Muscle of leg (tissue), 3 donors: ENCODE measurements at regions not wholly inside any gene's neighbourhood (a gene's known extent, or its start where the extent isn't known, plus 50 kb on each side); places are given as distances from the start of the nearest gene placed in this dataset.

Source experiments
- DNase-seq: peaks from one replicate; pipeline ENCODE4 v3.0.0; 2013
- H3K27ac ChIP-seq: one replicate; pipeline ENCODE4 v1.5.1; 2013; ENCODE audit warnings: mild to moderate bottlenecking, low read length, control low read depth
- H3K27me3 ChIP-seq: one replicate; pipeline ENCODE4 v1.6.1; 2013; ENCODE audit warnings: low read length; ENCODE audit not compliant: control insufficient read depth, insufficient read depth
- H3K36me3 ChIP-seq: one replicate; pipeline ENCODE4 v1.6.1; 2013; ENCODE audit warnings: low read length; ENCODE audit not compliant: control insufficient read depth, insufficient read depth
- H3K4me1 ChIP-seq: one replicate; pipeline ENCODE4 v1.6.1; 2013; ENCODE audit warnings: low read length; ENCODE audit not compliant: control insufficient read depth, insufficient read depth
- H3K4me3 ChIP-seq: one replicate; pipeline ENCODE4 v1.5.1; 2013; ENCODE audit warnings: low read length, control low read depth
- H3K9me3 ChIP-seq: replicated peaks from 2 replicates; pipeline ENCODE4 v1.6.1; 2013; ENCODE audit warnings: low read depth, low read length; ENCODE audit not compliant: control insufficient read depth
- WGBS: methylation state at CpG from one replicate; pipeline ENCODE4 v1.1.5; 2013; ENCODE audit warnings: missing lambda C conversion rate; ENCODE audit not compliant: insufficient coverage; 5-methylcytosine and 5-hydroxymethylcytosine counted together

DNA sequence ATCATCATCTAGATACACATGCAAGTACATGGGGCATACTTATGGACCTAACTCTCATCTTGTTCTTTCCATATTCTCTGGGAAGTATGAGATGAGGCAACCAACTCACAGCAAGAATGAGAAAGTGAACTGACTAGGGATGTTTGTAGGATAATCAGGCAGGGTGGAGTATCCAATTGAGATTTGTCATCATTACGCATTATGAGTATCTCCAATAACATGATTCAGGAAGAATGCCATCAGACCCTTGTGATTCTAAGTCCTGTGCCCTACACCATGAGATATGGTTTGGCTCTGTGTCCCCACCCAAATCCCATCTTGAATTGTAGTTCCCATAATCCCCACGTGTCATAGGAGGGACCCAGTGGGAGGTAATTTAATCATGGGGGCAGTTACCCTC is 154.0 kb downstream of the SLC30A10 start:
- Histone ChIP-seq H3K4me1 (no peaks in the 10 kb centered on the region), H3K9me3 (no peaks in the 10 kb centered on the region), H3K36me3 (no peaks in the 10 kb centered on the region), H3K27me3 (no peaks in the 10 kb centered on the region), H3K4me3 (no peak overlapping the region), H3K27ac (no peak overlapping the region)
- no CpG with 5 or more reads among the region's 2 CpGs for WGBS
- no peak for DNase-seq

DNA sequence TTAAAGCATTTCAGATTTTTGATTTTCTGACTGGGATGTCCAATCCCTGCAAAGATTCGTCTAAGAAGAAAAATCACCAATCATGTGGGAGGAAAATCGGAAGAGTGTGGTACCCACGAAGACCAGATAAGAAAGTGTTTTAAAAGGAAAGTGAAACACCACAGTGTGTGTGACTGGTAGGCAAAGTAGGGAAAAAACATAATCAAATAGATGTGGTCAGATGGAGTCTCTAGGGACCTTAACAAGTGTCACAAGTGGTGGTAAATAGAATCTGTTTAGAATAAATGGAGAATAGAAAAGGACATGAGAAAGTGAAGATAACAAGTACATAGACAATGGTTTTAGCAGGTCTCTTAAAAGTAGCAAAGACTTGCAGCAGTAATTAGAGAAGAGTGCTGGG is 154.6 kb downstream of the SLC30A10 start:
- Histone ChIP-seq H3K4me1 (no peaks in the 10 kb centered on the region), H3K36me3 (no peaks in the 10 kb centered on the region), H3K4me3 (no peak overlapping the region), H3K27me3 (no peaks in the 10 kb centered on the region), H3K27ac (no peak overlapping the region), H3K9me3 (no peaks in the 10 kb centered on the region)
- no peak for DNase-seq
- WGBS = 100% methylated on average over 2 of the region's 3 CpGs

DNA sequence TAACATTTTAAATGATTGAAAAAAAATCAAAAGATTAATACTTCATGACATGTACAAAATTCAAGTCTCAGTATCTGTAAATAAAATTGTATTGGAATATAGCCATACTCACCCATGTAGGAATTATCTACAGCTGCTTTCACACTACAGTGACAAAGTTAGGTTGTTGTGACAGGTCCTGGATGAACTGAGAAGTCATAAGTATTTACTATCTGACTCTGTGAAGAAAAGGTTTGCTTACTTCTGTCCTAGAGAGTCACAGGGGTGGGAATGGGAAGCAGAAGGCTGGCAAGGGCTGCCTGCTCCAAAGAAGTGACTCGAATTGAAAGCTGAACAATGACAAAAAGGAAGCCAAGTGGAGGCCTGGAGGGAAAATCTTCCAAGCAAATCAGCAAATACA is 155.2 kb downstream of the SLC30A10 start:
- no peak for DNase-seq
- H3K9me3 ChIP-seq = no peaks in the 10 kb centered on the region
- H3K36me3 ChIP-seq = no peaks in the 10 kb centered on the region
- H3K27me3 ChIP-seq = no peaks in the 10 kb centered on the region
- no peak overlapping the region for H3K27ac ChIP-seq
- no peaks in the 10 kb centered on the region for H3K4me1 ChIP-seq
- no peak overlapping the region for H3K4me3 ChIP-seq
- WGBS = no CpG with 5 or more reads among the region's 1 CpG

GRCh38 chr1:219772265-219773036 is 155.9 kb downstream of the SLC30A10 start:
- no peak overlapping the region for H3K4me3 ChIP-seq
- no peaks in the 10 kb centered on the region for H3K36me3 ChIP-seq
- H3K9me3 ChIP-seq = no peaks in the 10 kb centered on the region
- no peak overlapping the region for H3K27ac ChIP-seq
- H3K27me3 ChIP-seq = no peaks in the 10 kb centered on the region
- WGBS = 80% methylated on average over 1 of the region's 4 CpGs
- DNase-seq = no peak
- no peaks in the 10 kb centered on the region for H3K4me1 ChIP-seq

DNA sequence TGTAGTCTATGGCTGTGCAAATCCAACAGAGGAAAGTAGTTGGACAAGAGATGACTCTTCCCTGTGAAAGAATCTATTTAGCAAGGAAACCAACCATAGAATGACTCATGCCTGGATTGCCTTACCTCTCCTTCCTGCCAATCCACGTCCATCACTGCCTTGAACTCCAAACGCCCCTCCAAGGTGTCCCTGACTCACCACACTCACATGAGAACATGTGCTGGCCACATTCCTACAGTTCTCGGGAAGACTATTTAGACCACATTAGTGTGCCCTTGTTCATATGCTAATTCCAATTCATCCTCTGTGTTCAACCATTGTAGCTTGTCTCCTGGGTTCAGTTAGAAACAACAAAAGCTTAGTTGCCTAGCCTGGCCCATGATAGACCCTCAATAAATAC is 157.3 kb downstream of the SLC30A10 start:
- no peaks in the 10 kb centered on the region for H3K4me1 ChIP-seq
- no peaks in the 10 kb centered on the region for H3K27me3 ChIP-seq
- H3K9me3 ChIP-seq = no peaks in the 10 kb centered on the region
- H3K4me3 ChIP-seq = no peak overlapping the region
- H3K36me3 ChIP-seq = no peaks in the 10 kb centered on the region
- WGBS = 45% methylated on average over 3 of the region's 3 CpGs
- DNase-seq = peak; percentile 25
- H3K27ac ChIP-seq = no peak overlapping the region

- H3K36me3 ChIP-seq = no peaks in the 10 kb centered on the region
- no peaks in the 10 kb centered on the region for H3K9me3 ChIP-seq
- no peak overlapping the region for H3K27ac ChIP-seq
- no peaks in the 10 kb centered on the region for H3K4me1 ChIP-seq
- no peak for DNase-seq
- no peaks in the 10 kb centered on the region for H3K27me3 ChIP-seq
- 40% methylated on average over 1 of the region's 2 CpGs for WGBS
- no peak overlapping the region for H3K4me3 ChIP-seq
These were observed 150.4 kb upstream of the ZC3H11B start for GRCh38 chr1:219763321-219763720.

GRCh38 chr1:219761208-219761860 is 148.4 kb upstream of the ZC3H11B start:
- no peak overlapping the region for H3K4me3 ChIP-seq
- no peak for DNase-seq
- H3K4me1 ChIP-seq = no peaks in the 10 kb centered on the region
- no peaks in the 10 kb centered on the region for H3K36me3 ChIP-seq
- no CpG with 5 or more reads among the region's 3 CpGs for WGBS
- no peak overlapping the region for H3K27ac ChIP-seq
- H3K27me3 ChIP-seq = no peaks in the 10 kb centered on the region
- H3K9me3 ChIP-seq = no peaks in the 10 kb centered on the region

GRCh38 chr1:219759095-219759494 is 146.2 kb upstream of the ZC3H11B start:
- no peaks in the 10 kb centered on the region for H3K9me3 ChIP-seq
- no CpG with 5 or more reads among the region's 1 CpG for WGBS
- no peaks in the 10 kb centered on the region for H3K36me3 ChIP-seq
- no peak for DNase-seq
- no peaks in the 10 kb centered on the region for H3K27me3 ChIP-seq
- no peak overlapping the region for H3K27ac ChIP-seq
- H3K4me3 ChIP-seq = no peak overlapping the region
- H3K4me1 ChIP-seq = no peaks in the 10 kb centered on the region

- DNase-seq = peak; percentile 33
- WGBS = 26% methylated on average over 4 of the region's 5 CpGs
- no peaks in the 10 kb centered on the region for H3K4me1 ChIP-seq
- no peaks in the 10 kb centered on the region for H3K36me3 ChIP-seq
- no peaks in the 10 kb centered on the region for H3K27me3 ChIP-seq
- H3K27ac ChIP-seq = no peak overlapping the region
- H3K4me3 ChIP-seq = no peak overlapping the region
- no peaks in the 10 kb centered on the region for H3K9me3 ChIP-seq
These were observed 145.0 kb upstream of the ZC3H11B start for GRCh38 chr1:219757890-219758289.

- no peaks in the 10 kb centered on the region for H3K4me1 ChIP-seq
- WGBS = no CpG with 5 or more reads among the region's 3 CpGs
- H3K36me3 ChIP-seq = no peaks in the 10 kb centered on the region
- no peak overlapping the region for H3K4me3 ChIP-seq
- H3K27me3 ChIP-seq = no peaks in the 10 kb centered on the region
- H3K9me3 ChIP-seq = no peaks in the 10 kb centered on the region
- no peak overlapping the region for H3K27ac ChIP-seq
- no peak for DNase-seq
These were observed 142.3 kb upstream of the ZC3H11B start for GRCh38 chr1:219755234-219755633.
